Femur (tissue), 1 donor: ENCODE measurements at regions not wholly inside any gene's neighbourhood (a gene's known extent, or its start where the extent isn't known, plus 50 kb on each side); places are given as distances from the start of the nearest gene placed in this dataset.

Experiments used
- DNase-seq: peaks from one replicate; pipeline ENCODE4 v3.0.0-alpha.2; 2017

GRCh38 chr1:37243368-37244082 is 209.2 kb upstream of the GRIK3 start:
- DNase-seq: no peak

- DNase-seq: no peak
Observed at GRCh38 chr1:37244083-37244480, 209.8 kb upstream of the GRIK3 start.

- no peak for DNase-seq
Observed at GRCh38 chr1:37244815-37245214, 210.5 kb upstream of the GRIK3 start.

DNA sequence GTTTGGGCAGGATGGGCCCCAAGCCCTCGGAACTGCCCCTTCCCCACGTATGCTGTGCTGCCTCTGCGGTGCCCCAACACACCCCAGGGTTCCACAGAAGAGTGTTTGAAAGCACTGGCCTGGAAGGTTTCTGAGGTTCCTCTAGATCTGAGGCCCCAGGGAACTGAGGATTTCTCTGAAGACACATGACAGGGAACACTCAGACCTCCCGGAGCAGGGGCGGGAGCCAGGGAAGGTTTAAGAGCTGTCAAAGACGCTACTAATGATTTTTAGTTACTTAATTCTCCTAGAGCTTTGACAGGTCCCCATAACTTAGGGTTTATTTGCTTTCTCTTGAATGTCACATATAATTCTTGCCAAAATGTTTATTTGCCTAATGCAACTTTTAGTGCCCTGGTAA is 212.3 kb upstream of the GRIK3 start:
- DNase-seq: no peak

DNA sequence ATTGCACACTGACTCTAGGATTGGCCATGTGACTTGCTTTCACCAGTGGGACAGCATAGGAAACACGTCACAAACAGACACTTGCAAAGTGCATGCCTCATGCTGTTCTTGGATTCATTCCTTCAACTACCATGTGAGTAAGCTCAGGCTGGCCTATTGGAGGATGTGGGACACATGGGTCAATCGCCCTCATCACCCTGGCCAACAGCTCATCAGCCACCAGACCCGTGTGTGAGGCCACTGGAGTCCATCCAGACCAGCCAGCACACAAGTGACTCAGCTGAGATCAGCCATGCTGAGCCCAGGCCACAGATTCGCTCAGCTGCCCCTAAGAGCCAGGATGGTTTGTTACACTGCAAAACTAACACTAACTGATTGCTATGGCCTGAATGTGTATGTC is 216.1 kb upstream of the GRIK3 start:
- DNase-seq: no peak

DNA sequence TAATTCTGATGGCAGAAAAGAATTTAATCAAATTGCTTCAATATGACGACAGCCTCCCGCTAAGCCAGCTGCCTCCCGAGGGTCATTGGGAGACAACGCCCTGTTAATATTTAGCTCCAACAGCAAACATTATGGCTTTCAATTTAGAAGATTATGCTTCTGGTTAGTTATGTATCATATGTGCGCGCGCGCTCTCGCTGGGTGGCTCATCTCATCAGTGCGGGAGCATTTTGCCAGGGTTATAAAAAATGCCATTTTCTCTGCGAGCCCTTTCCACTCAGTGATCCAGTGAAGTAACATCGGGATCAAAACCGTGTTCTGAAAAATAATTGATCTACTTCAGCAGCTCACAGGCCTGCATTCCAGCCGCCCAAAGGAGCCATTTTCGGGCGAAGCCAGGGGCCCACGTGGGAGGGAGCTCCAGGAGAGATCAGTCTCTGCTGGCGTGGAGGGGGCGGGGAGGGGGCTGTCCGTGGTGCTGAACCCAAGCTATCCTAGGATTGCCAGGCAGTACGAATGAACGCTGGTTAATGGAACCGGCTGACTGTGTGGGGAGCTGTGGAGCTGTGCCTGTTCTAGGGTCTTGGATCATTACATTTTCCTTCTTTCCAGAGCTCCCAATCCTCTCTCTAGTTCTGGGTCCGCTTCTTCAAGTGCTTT is 219.1 kb upstream of the ZC3H12A start:
- peak; percentile 46 for DNase-seq

DNA sequence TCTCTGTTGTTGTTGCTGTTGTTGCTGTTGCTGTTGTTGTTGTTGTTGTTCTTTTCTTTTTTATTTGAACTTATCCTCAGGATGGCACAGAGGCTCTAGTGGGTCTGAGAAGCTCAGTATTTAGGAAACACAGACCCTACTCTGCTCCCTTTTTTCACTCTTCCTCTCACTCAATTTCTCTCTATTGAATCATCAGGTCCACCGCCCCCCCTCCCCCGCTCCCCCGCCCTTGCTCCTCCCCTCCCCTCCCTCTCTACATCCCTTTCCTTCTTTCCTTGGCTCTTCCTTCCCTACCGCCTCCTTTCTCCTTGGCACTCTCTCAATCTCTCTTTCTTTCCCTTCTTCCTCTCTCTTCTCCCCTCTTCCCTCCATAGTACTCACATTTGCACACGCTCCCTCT is 218.5 kb upstream of the ZC3H12A start:
- no peak for DNase-seq

DNA sequence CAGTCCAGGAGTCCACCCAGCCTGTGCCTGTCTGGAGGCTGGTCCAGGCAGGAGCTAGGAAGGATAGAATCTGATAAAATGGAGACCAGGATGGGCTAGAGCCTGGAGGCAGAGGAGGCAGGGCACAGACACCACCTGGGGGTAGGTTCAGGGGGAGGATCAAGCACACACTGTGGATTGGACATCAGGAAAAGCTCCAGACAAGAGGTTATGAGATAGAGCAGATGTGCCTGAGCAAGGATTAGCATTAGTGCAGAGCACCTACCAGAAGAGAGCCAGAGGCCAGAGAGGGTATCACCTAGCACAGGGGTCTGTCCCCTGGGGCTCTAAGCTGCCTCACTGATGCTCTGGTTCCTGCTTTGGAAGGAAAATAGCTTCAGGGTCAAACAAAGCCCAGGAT is 216.7 kb upstream of the ZC3H12A start:
- DNase-seq: no peak

- DNase-seq: no peak
Observed at GRCh38 chr1:37258068-37258467, 216.3 kb upstream of the ZC3H12A start.

DNA sequence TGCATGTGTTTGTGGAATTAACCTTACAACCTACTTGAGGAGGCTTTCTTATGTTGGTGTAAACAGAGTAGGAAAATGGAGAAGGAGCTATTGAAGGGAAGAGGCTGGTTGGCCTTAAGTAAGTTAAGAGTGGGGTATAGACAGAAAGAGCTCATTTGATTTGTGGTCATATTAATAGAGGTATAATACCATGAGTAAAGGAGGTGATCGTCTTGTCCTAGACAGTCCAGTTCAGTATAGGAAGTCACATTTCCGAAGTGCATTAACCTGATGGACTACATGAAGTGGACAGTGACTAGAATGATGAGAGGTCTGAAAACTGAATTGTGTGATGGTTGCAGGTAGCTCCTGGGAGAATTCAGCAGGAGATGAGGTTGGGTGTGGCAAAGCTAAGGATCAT is 215.4 kb upstream of the ZC3H12A start:
- no peak for DNase-seq

- no peak for DNase-seq
Observed at GRCh38 chr1:37261129-37261528, 213.3 kb upstream of the ZC3H12A start.

GRCh38 chr1:37262439-37263170 is 211.8 kb upstream of the ZC3H12A start:
- DNase-seq: no peak

DNA sequence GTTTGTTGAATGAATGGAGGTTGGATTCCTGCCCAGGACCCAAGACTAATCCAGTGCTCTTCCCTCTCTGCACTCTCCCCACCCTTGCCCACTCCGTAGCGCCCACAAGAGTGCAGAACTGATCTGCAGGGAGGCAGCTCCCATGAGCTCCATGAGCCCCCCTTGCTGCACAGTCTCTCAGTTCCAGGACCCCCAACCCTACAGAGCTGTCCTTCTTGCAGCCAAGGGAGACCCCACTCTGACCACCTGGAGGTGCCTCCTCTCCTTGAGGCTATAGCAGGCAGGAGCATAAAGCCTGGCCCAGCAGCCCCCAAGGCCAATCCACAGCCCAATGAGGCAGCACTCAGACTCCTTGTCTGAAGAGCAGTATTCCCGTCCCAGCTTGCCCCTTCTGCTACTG is 209.2 kb upstream of the ZC3H12A start:
- DNase-seq: no peak

DNA sequence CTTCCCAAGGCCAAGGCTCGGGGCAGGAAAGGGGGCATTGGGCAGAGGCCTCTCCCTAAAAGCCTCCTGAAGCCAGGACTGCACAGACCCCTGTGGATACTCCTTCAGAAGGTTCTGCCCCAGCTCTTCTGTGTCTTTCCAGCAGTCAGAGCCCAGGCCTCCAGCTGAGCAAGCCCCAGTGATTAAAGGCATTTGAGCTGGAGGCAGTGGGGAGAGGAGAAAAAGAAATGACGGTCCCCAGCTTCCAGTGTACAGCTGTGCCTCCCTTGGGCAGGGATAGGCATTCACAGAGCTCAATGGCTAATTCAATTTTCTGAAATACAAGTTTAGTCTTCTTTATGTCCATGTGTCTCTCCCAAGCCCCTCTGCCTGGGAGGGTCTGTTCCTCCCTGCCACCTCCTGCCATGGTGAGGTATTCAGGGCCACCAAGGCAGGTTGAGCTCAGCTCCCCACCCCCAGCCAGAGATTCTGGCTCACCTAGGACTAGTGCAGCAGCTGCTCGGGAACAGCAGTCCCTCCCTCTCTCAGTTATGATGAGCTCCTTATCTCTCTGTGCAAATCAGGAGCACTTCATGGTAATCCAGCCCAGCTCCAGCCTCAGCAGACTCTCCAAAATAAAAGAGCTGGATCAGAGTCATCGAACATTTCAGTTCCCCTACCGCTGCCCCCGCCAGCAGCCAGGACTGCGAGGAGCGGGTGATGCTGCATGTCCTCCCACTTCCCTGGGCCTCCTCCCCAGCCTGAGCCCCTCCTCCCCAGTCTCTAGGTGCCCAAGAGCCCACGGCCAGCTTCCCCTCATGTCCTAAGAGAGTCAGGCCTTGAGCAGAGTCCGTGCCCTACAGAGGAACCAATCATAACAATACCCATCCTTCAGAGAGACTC is 208.4 kb upstream of the ZC3H12A start:
- DNase-seq: no peak

DNA sequence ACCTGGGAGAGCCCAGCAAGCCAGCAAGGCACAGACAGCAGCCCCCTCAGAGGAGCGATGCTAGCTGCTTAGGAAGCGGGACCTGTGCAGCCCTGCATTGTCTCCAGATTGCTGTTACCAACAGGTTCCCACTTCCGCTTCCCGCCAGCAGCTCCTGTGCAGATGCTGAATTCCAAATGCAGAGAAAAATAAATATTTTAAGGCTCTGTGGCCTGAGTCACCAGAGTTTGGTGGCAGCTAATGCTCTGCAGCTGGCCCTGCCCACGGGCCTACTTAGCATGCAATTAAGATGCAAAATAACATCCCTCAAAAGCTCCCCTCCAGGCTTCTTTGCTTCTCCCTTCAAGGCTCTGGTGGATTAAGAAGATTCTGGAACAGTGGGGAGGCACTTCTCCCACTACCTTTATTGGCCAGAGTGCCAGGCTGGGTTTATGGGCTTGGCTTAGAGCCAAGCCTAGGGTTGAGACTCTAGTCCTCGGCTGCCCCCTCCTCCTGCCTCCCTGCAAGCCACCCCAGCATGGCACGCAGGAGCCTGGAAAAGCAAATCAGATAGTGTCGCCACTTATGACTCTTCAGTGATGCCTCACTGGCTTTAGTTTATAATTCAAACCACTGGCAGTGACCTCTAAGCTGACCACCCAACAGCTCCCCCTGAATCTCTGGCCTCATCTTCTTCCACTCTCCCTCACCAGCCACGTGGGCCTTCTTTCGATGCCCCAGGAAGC is 207.1 kb upstream of the ZC3H12A start:
- no peak for DNase-seq

- DNase-seq: no peak
Observed at GRCh38 chr1:37270639-37271038, 203.7 kb upstream of the ZC3H12A start.

DNA sequence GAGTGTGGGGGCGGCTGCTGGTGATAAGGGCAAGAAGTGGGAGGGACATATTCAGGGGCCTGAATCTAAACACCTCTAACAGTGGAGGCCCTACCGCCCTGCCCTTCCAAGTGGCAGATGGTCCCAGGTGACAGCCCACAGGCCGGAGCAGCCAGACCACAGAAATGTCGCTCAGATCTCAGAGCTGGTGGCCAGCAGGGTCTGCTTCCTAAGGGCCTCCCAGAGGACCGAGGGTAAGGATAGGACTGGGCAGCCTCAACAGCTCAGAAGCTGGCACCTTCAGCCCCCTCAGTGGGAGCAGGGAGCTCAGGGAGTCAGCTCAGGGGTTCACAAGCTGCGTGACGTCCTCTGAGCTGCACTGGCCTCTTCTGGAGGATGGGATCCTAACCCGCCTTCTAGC is 201.8 kb upstream of the ZC3H12A start:
- no peak for DNase-seq

- DNase-seq: no peak
Observed at GRCh38 chr1:37274486-37274885, 199.9 kb upstream of the ZC3H12A start.

DNA sequence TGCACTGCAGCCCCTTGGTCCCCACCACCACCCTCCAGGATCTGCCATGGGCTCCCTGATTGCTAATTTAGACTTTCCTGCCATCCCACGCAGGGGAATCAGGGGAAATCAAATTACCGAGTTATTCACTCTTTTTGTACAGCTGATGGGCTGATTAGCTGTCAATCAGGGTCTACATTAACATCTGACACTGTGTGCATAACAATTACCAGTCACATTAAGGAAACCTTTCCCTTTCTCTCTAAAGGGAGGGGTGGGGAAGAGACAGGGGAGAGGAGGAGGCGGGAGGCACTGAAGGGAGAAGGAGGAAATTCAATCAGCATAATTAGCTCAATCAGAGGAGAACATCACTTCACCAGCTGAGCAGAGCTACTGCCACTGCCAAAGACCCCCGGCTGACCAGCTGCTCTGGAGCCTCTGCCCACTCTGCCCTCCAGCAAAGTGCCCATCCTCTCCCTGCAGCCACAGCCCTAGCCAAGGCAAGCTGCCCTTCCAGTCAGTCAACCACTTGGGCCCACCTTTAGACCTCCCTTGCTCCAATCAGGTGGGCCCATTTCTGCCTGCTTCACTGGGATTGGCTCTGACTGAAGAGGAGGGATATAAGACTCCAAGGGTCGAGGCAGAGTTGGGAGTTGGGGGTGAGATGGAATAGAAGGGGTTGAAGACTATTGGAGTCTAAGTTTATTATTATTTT is 199.3 kb upstream of the ZC3H12A start:
- DNase-seq: no peak

DNA sequence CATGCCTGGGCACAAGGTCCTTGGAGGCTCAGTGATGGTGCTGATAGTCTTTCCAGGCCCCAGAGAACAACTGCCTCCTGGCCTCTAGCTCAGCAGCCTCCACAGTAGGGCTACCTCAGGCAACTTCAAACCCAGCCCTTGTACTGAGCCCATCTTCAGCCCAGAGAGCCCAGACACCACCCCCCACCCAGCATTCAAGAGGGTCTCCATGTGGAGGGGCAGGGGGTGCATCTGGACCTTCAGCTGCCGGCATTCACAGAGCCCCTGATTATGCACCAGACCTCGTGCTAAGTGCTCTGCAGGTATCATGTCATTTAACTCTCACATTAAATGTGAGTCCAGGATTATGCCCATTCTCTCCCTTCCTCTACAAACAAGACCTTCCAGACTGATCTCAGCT is 197.0 kb upstream of the ZC3H12A start:
- DNase-seq: no peak

- DNase-seq: no peak
Observed at GRCh38 chr1:37281354-37281753, 193.0 kb upstream of the ZC3H12A start.

GRCh38 chr1:37282764-37283163 is 191.6 kb upstream of the ZC3H12A start:
- DNase-seq: no peak
